Sigmoid colon (tissue), 6 donors: ENCODE measurements at regions not wholly inside any gene's neighbourhood (a gene's known extent, or its start where the extent isn't known, plus 50 kb on each side); places are given as distances from the start of the nearest gene placed in this dataset.
"Not testable (repeated sequence)": the region's sequence is repeated elsewhere in the genome, so short reads cannot be mapped to it uniquely, and the experiment has no call there.

Experiments used
- DNase-seq: peaks from one replicate; pipeline ENCODE4 v3.0.0-alpha.2; 2019
- H3K27ac ChIP-seq, 4 donors: fragments of 200-600 bp; sonication (generic); one replicate each; pipeline ENCODE4 v1.5.1; 2016 to 2019; ENCODE audit warnings: mild to moderate bottlenecking in 1 of 4
- H3K27me3 ChIP-seq, 3 donors: fragments of 200-600 bp; sonication (generic); one replicate each; pipeline ENCODE4 v1.5.1; 2019; ENCODE audit warnings: mild to moderate bottlenecking in 1 of 3
- H3K36me3 ChIP-seq, 4 donors: fragments of 200-600 bp; sonication (generic); one replicate each; pipeline ENCODE4 v1.5.1; 2016 to 2019
- H3K4me1 ChIP-seq, 4 donors: fragments of 200-600 bp; sonication (generic); one replicate each; pipeline ENCODE4 v1.5.1; 2017 to 2019
- H3K4me3 ChIP-seq, 4 donors: fragments of 200-600 bp; sonication (generic); one replicate each; pipeline ENCODE4 v1.5.1; 2017 to 2019; ENCODE audit warnings: mild to moderate bottlenecking in 2 of 4, moderate library complexity in 1 of 4
- H3K9me3 ChIP-seq, 4 donors: fragments of 200-600 bp in 3 of 4; sonication (generic) in 3 of 4; one replicate each; pipeline versions ENCODE4 v1.5.1 to v1.6.1; 2013 to 2019
- EP300 ChIP-seq, 4 donors: sonication (generic); formaldehyde crosslinking; IDR thresholded peaks; one replicate each; pipeline ENCODE4 v1.6.1; 2017; ENCODE audit warnings: antibody characterized with exemption in 4 of 4
- POLR2A ChIP-seq, 2 donors: fragments of 450-650 bp; IDR thresholded peaks; one replicate each; pipeline ENCODE4 v1.6.1; 2016; ENCODE audit warnings: antibody characterized with exemption in 2 of 2, mild to moderate bottlenecking in 2 of 2, moderate library complexity in 2 of 2
- POLR2AphosphoS5 ChIP-seq, 4 donors: sonication (generic); formaldehyde crosslinking; IDR thresholded peaks; one replicate each; pipeline ENCODE4 v1.6.1; 2017; ENCODE audit warnings: antibody characterized with exemption in 4 of 4
- WGBS, 2 donors: extraction: QIAGEN DNeasy Blood & Tissue Kit; methylation state at CpG; one replicate each; pipeline ENCODE4 v1.1.7; 2013; 5-methylcytosine and 5-hydroxymethylcytosine counted together
- intact Hi-C: fragments of 100-400 bp; cut with DNase I; formaldehyde crosslinking; loops from one replicate; pipeline ENCODE4 v1.15.1; 2023
- TF ChIP-seq, protein P1 (sequence below), 4 experiments: fragments of 450-650 bp in 3 of 4; fragments of 200-600 bp in 1 of 4; IDR thresholded peaks; one replicate each; pipeline ENCODE4 v1.5.1; 2016 to 2019; ENCODE audit warnings: antibody characterized with exemption in 4 of 4, mild to moderate bottlenecking in 3 of 4, moderate library complexity in 2 of 4
- donor health status: healthy with polysubstance abuse.
- donor health status: healthy.

DNA sequence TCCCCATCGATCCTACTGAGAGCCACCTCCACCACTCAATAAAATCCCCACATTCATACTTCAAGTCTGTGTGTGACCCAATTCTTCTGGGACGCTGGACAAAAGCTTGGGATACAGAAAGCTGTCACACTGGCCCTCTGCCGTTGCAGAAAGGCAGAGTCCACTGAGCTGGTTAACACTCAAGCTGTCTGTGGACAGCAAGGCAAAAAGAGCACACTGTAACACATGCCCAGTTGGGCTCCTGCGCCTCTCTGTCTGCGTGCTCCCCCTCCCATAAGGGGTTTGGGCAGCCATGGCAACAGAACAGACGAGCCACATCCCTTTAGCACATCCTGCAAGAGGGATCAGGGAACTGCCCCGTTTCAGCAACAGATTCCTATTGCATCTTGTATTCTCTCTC is 106.9 kb upstream of the RGPD4 start:
- 65 to 66% methylated on average over 7 of the region's 7 CpGs for WGBS, 2 donors
- intact Hi-C loops = no loop called here
- no peak for TF ChIP-seq EP300 (IDR thresholded peaks at IDR 0.05)
- TF ChIP-seq, protein P1, sequence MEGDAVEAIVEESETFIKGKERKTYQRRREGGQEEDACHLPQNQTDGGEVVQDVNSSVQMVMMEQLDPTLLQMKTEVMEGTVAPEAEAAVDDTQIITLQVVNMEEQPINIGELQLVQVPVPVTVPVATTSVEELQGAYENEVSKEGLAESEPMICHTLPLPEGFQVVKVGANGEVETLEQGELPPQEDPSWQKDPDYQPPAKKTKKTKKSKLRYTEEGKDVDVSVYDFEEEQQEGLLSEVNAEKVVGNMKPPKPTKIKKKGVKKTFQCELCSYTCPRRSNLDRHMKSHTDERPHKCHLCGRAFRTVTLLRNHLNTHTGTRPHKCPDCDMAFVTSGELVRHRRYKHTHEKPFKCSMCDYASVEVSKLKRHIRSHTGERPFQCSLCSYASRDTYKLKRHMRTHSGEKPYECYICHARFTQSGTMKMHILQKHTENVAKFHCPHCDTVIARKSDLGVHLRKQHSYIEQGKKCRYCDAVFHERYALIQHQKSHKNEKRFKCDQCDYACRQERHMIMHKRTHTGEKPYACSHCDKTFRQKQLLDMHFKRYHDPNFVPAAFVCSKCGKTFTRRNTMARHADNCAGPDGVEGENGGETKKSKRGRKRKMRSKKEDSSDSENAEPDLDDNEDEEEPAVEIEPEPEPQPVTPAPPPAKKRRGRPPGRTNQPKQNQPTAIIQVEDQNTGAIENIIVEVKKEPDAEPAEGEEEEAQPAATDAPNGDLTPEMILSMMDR (IDR thresholded peaks at IDR 0.05) = no peak
- no peak for TF ChIP-seq POLR2AphosphoS5 (IDR thresholded peaks at IDR 0.05)
- TF ChIP-seq POLR2A (IDR thresholded peaks at IDR 0.05) = no peak
- no peaks in the 10 kb centered on the region for H3K4me1 ChIP-seq
- no peaks in the 10 kb centered on the region for H3K9me3 ChIP-seq
- H3K27ac ChIP-seq = no peak overlapping the region
- H3K4me3 ChIP-seq = no peak overlapping the region
- no peaks in the 10 kb centered on the region for H3K27me3 ChIP-seq
- no peaks in the 10 kb centered on the region for H3K36me3 ChIP-seq
- no peak for DNase-seq

DNA sequence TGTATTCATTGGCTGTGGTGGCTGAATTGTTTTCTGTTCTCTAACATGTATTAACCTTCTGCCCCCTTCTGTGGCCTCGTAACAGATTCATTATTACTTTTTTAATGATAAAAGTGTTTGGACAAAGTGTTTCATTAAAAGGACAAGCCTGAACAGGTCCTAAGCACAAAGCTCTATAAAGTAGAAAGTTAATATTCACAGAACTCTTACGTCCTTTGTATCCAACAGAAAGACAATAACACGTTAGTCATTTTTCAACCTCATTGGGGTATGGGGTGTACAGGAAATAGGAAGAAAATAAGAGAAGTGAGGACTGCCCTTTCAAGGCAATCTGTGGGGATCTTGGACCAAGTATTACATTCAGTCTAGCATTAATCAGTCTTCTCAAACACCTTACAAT is 105.5 kb upstream of the RGPD4 start:
- Histone ChIP-seq H3K9me3 (no peaks in the 10 kb centered on the region), H3K4me3 (no peak overlapping the region), H3K27me3 (no peaks in the 10 kb centered on the region), H3K4me1 (no peaks in the 10 kb centered on the region), H3K27ac (no peak overlapping the region), H3K36me3 (no peaks in the 10 kb centered on the region)
- no peak for DNase-seq
- intact Hi-C loops = no loop called here
- WGBS, 2 donors = 46 to 72% methylated on average over 3 of the region's 3 CpGs
- no peak for TF ChIP-seq POLR2AphosphoS5 (IDR thresholded peaks at IDR 0.05)
- TF ChIP-seq POLR2A (IDR thresholded peaks at IDR 0.05) = no peak
- TF ChIP-seq EP300 (IDR thresholded peaks at IDR 0.05) = no peak
- TF ChIP-seq, protein P1 (IDR thresholded peaks at IDR 0.05) = no peak

GRCh38 chr2:107721586-107721985 is 105.1 kb upstream of the RGPD4 start:
- H3K27ac ChIP-seq = no peak overlapping the region
- H3K36me3 ChIP-seq = no peaks in the 10 kb centered on the region

DNA sequence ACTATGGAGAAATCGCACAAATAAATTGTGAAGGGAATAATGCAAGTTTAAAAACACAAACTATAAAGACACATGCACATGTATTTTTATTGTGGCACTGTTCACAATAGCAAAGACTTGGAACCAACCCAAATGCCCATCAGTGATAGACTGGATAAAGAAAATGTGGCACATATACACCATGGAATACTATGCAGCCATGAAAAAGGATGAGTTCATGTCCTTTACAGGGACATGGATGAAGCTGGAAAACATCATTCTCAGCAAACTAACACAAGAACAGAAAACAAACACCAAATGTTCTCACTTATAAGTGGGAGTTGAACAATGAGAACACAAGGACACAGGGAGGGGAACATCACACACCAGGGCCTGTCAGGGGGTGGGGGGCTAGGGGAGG is 100.9 kb upstream of the RGPD4 start:
- intact Hi-C loops, H3K36me3 ChIP-seq, DNase-seq, H3K4me3 ChIP-seq, H3K27ac ChIP-seq, H3K27me3 ChIP-seq, H3K4me1 ChIP-seq, H3K9me3 ChIP-seq: not testable (repeated sequence)
- WGBS, 2 donors = 93 to 96% methylated on average over 1 of the region's 1 CpG

More at GRCh38 chr2:107721586-107721985, 105.1 kb upstream of the RGPD4 start:
- Histone ChIP-seq H3K4me1 (no peaks in the 10 kb centered on the region), H3K9me3 (no peaks in the 10 kb centered on the region), H3K27me3 (no peaks in the 10 kb centered on the region), H3K4me3 (no peak overlapping the region)
- no peak for DNase-seq
- intact Hi-C loops = no loop called here
- WGBS, 2 donors = 58 to 77% methylated on average over 2 of the region's 2 CpGs
- TF ChIP-seq POLR2AphosphoS5 (IDR thresholded peaks at IDR 0.05) (no peak), EP300 (IDR thresholded peaks at IDR 0.05) (no peak), POLR2A (IDR thresholded peaks at IDR 0.05) (no peak)
- TF ChIP-seq, protein P1 (IDR thresholded peaks at IDR 0.05) = no peak

GRCh38 chr2:107727318-107727717 is 99.4 kb upstream of the RGPD4 start:
- Histone ChIP-seq H3K27me3 (no peaks in the 10 kb centered on the region), H3K4me3 (no peak overlapping the region), H3K9me3 (no peaks in the 10 kb centered on the region), H3K27ac (no peak overlapping the region), H3K4me1 (no peaks in the 10 kb centered on the region), H3K36me3 (no peaks in the 10 kb centered on the region)
- TF ChIP-seq POLR2A (IDR thresholded peaks at IDR 0.05) = no peak
- TF ChIP-seq, protein P1 (IDR thresholded peaks at IDR 0.05) = no peak
- DNase-seq = no peak
- intact Hi-C loops = no loop called here
